Right renal pelvis (tissue), 4 donors: ENCODE measurements at regions not wholly inside any gene's neighbourhood (a gene's known extent, or its start where the extent isn't known, plus 50 kb on each side); places are given as distances from the start of the nearest gene placed in this dataset.
"Not testable (repeated sequence)": the region's sequence is repeated elsewhere in the genome, so short reads cannot be mapped to it uniquely, and the experiment has no call there.

Experiments used
- DNase-seq, 4 donors: peaks; one replicate each; pipeline ENCODE4 v3.0.0-alpha.2; 2013; ENCODE audit warnings: low read depth in 4 of 4, low spot score in 3 of 4, missing footprints in 1 of 4

DNA sequence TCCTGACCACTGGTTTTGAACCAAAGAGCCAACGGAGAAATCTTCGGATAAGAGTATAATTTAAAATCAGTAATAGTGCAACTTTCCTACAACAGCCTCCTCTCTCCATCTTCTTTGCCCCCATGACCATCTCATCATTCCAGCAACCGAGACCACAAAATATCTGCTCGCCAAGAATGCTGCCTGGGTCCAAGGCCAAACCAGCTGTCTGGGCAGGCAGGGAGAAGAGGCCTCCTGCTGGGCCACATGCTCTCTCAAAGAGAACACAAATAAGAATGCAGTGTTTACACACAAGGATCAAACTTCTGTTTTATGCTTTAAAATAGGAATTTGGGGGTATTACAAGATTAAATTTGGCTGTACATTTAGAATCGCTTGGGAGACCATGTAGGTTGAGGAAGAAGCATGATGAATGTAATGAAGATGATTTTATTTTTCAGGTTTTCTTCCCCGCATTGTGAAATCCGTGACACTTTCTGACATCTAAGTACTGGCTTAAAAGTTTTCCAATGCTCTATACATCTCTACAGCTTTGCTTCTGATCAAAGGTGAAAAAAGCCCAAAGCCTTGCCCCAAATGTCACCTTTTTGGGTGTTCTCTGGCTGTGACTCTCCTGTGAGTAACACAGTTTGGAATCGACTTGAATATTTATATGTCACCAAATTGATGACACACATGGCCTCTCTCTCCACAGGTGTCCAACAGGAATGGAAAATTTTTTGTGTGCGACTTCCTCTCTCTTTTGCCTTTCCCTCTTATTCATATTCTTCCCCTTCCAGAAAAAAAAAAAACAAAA lies 79.4 kb upstream of the PROKR2 start:
- DNase-seq, result no peak

DNA sequence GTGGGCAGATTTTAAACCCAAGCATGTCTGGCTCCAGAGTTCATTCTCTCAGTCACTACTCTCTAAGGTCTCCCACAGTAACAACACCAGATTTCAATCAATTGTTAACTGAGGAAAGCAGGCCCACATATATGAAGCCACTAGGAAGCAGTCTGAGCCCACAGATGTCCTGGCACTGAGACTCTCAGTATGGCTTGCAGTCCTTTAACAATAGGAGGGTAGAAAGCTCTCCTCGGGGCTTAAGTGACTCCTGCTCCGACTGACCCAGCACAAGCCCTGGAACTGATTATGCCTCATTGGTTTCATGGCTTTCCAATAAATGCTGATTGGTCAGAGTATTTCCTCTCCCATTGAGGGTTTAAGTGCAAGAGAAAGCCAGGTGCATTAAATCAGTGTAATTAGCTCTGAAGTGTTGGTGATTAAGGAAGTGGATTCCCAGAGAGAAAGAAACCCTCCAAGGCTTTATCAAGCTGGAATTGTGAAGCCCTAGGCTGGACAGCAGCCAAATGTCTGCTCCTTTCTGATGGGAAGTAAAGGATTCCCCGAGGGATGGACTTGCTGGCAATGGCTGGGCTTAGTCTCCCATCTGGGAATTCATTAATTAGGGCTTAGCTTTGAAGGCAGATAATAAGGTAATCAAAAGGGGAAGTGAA lies 76.6 kb upstream of the PROKR2 start:
- DNase-seq, result no peak

DNA sequence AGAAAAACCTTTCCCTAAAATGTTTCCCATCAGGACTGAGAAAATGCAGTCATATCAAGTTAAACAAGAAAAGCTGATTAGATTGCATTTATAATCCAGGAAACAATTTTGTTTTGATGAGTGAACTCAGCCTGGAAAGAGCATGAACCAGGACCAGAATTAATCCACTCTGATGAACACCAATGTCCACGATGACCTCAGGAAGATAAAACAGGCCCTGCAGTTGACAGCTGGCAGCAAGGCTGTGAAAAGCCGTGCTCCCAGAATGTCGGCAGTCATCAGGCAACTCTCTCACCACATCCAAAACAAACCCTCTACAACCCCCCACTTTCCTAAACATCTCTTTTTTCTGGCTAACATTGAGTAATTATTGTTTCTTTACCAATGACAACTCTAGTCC lies 74.0 kb upstream of the PROKR2 start:
- DNase-seq, result no peak

GRCh38 chr20:5386846-5387245 lies 70.1 kb upstream of the PROKR2 start:
- not testable (repeated sequence) for DNase-seq

- not testable (repeated sequence) for DNase-seq
Observed at GRCh38 chr20:5381527-5381926, 64.8 kb upstream of the PROKR2 start.

GRCh38 chr20:5377484-5377883 lies 60.7 kb upstream of the PROKR2 start:
- DNase-seq, result no peak

- DNase-seq, result no peak
Observed at GRCh38 chr20:5376228-5376627, 59.5 kb upstream of the PROKR2 start.

GRCh38 chr20:5374171-5374570 lies 57.4 kb upstream of the PROKR2 start:
- no peak for DNase-seq

- no peak for DNase-seq
Observed at GRCh38 chr20:5372371-5372770, 55.6 kb upstream of the PROKR2 start.

- no peak for DNase-seq
Observed at GRCh38 chr20:5369629-5370028, 52.9 kb upstream of the PROKR2 start.
